PC-9 (cell line): ENCODE measurements at regions not wholly inside any gene's neighbourhood (a gene's known extent, or its start where the extent isn't known, plus 50 kb on each side); places are given as distances from the start of the nearest gene placed in this dataset.

Experiments used
- BruUV-seq: library from RNA; stranded (reverse); fragments of 400-500 nt; replicated peaks from 2 replicates; lab custom pipeline; 2021; lab: Mats Ljungman, UMichigan
- CTCF ChIA-PET: fragments of 300-600 bp; sonication (Branson Sonifier 250); formaldehyde crosslinking; loops from one replicate; lab custom pipeline; 2022; ENCODE audit warnings: antibody characterized with exemption; lab: Charles Lee
- POLR2A ChIA-PET: fragments of 300-600 bp; sonication (Branson Sonifier 250); formaldehyde crosslinking; loops from one replicate; lab custom pipeline; 2022; ENCODE audit warnings: antibody characterized with exemption; ENCODE audit not compliant: unreplicated experiment; lab: Charles Lee
- DNase-seq, 2 experiments: peaks; one replicate each; pipeline versions ENCODE4 v3.0.0 to v3.0.0-alpha.2; 2015 to 2022; ENCODE audit warnings: mixed read lengths in 1 of 2
- H2AFZ ChIP-seq: fragments of 200-600 bp; sonication (generic); 2 replicates; pipeline ENCODE4 v1.8.1; 2017; ENCODE audit warnings: antibody characterized with exemption
- H3F3A ChIP-seq: fragments of 200-600 bp; sonication (generic); 2 replicates; pipeline ENCODE4 v1.8.1; 2017; ENCODE audit warnings: antibody characterized with exemption, mild to moderate bottlenecking, low read depth; ENCODE audit not compliant: insufficient read depth
- H3K27ac ChIP-seq: fragments of 200-600 bp; sonication (generic); 2 replicates; pipeline ENCODE4 v1.6.1; 2016; ENCODE audit warnings: mixed run types
- H3K27me3 ChIP-seq: fragments of 200-600 bp; sonication (generic); 2 replicates; pipeline ENCODE4 v1.6.1; 2016; ENCODE audit warnings: low read depth, mixed run types; ENCODE audit not compliant: insufficient read depth
- H3K36me3 ChIP-seq: fragments of 200-600 bp; sonication (generic); 2 replicates; pipeline ENCODE4 v1.6.1; 2016; ENCODE audit warnings: low read depth, mixed run types
- H3K4me1 ChIP-seq: fragments of 200-600 bp; sonication (generic); replicated peaks from 2 replicates; pipeline ENCODE4 v1.6.1; 2016; ENCODE audit warnings: mixed run types; ENCODE audit not compliant: insufficient read depth
- H3K4me2 ChIP-seq: fragments of 200-600 bp; sonication (generic); 2 replicates; pipeline ENCODE4 v1.6.1; 2017; ENCODE audit warnings: mixed run types
- H3K4me3 ChIP-seq: fragments of 200-600 bp; sonication (generic); 2 replicates; pipeline ENCODE4 v1.6.1; 2016; ENCODE audit warnings: mixed run types
- H3K79me2 ChIP-seq: fragments of 200-600 bp; sonication (generic); 2 replicates; pipeline ENCODE4 v1.6.1; 2017; ENCODE audit warnings: low read depth, mixed run types
- H3K9me2 ChIP-seq: fragments of 200-600 bp; sonication (generic); 2 replicates; pipeline ENCODE4 v1.8.1; 2017; ENCODE audit warnings: mild to moderate bottlenecking; ENCODE audit not compliant: insufficient read depth
- H3K9me3 ChIP-seq: fragments of 200-600 bp; sonication (generic); 2 replicates; pipeline ENCODE4 v1.8.1; 2016; ENCODE audit warnings: low read depth; ENCODE audit not compliant: insufficient read depth
- H4K20me1 ChIP-seq: fragments of 200-600 bp; sonication (generic); 2 replicates; pipeline ENCODE4 v1.8.1; 2017; ENCODE audit not compliant: insufficient read depth
- EZH2 ChIP-seq: fragments of 200-600 bp; sonication (generic); IDR thresholded peaks from 2 replicates; pipeline ENCODE4 v1.8.0; 2017; ENCODE audit warnings: antibody characterized with exemption, low read depth
- intact Hi-C: fragments of 100-400 bp; cut with micrococcal nuclease; formaldehyde crosslinking; loops from one replicate; pipeline ENCODE4 v1.10.0; 2022; ENCODE audit not compliant: unreplicated experiment
- TF ChIP-seq, protein P1 (sequence below): fragments of 200-600 bp; sonication (generic); conservative IDR thresholded peaks from 2 replicates; pipeline ENCODE4 v1.6.1; 2017; ENCODE audit warnings: mixed run types, antibody characterized with exemption, mild to moderate bottlenecking, moderate library complexity

- Histone ChIP-seq H2AFZ (no peak overlapping the region), H3K9me3 (no peaks in the 10 kb centered on the region), H3K36me3 (no peaks in the 10 kb centered on the region), H3K4me3 (no peak overlapping the region), H3K79me2 (no peaks in the 10 kb centered on the region), H3K27ac (no peak overlapping the region), H3K9me2 (no peaks in the 10 kb centered on the region), H3K4me2 (no peak overlapping the region), H3K4me1 (no peaks in the 10 kb centered on the region), H4K20me1 (no peaks in the 10 kb centered on the region), H3F3A (no peaks in the 10 kb centered on the region), H3K27me3 (no peaks in the 10 kb centered on the region)
- DNase-seq, result no peak
- intact Hi-C loops, result no loop called here
- POLR2A ChIA-PET, result no interaction called here
- TF ChIP-seq, protein P1, sequence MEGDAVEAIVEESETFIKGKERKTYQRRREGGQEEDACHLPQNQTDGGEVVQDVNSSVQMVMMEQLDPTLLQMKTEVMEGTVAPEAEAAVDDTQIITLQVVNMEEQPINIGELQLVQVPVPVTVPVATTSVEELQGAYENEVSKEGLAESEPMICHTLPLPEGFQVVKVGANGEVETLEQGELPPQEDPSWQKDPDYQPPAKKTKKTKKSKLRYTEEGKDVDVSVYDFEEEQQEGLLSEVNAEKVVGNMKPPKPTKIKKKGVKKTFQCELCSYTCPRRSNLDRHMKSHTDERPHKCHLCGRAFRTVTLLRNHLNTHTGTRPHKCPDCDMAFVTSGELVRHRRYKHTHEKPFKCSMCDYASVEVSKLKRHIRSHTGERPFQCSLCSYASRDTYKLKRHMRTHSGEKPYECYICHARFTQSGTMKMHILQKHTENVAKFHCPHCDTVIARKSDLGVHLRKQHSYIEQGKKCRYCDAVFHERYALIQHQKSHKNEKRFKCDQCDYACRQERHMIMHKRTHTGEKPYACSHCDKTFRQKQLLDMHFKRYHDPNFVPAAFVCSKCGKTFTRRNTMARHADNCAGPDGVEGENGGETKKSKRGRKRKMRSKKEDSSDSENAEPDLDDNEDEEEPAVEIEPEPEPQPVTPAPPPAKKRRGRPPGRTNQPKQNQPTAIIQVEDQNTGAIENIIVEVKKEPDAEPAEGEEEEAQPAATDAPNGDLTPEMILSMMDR, result no peak
- no peak for TF ChIP-seq EZH2
- no TSS peak for BruUV-seq
- CTCF ChIA-PET, result no interaction called here
Observed at GRCh38 chr13:78152415-78152814, 233.8 kb upstream of the EDNRB start.

- TF ChIP-seq EZH2, result no peak
- no peaks in the 10 kb centered on the region for H3K79me2 ChIP-seq
- H3K4me3 ChIP-seq, result no peak overlapping the region
- BruUV-seq, result no TSS peak
- DNase-seq, result peak in 1 of 2 experiments; percentile 44
- no peak overlapping the region for H3K27ac ChIP-seq
- no peaks in the 10 kb centered on the region for H3K9me3 ChIP-seq
- CTCF ChIA-PET, result interaction anchor here (0.9 kb wide), 1 partner anchor 85 kb away, joined by 4 read pairs; no protein-coding TSS in a partner anchor
- H3F3A ChIP-seq, result no peaks in the 10 kb centered on the region
- POLR2A ChIA-PET, result interaction anchor here (0.5 kb wide), 1 partner anchor 259 kb away, joined by 3 read pairs; no protein-coding TSS in a partner anchor
- no peak overlapping the region for H2AFZ ChIP-seq
- no peaks in the 10 kb centered on the region for H3K4me1 ChIP-seq
- no peak overlapping the region for H3K4me2 ChIP-seq
- H3K9me2 ChIP-seq, result no peaks in the 10 kb centered on the region
- no peaks in the 10 kb centered on the region for H4K20me1 ChIP-seq
- H3K27me3 ChIP-seq, result no peaks in the 10 kb centered on the region
- H3K36me3 ChIP-seq, result no peaks in the 10 kb centered on the region
- intact Hi-C loops, result no loop called here
Observed at GRCh38 chr13:78147905-78148304, 229.3 kb upstream of the EDNRB start.

GRCh38 chr13:78145276-78145675 is 226.6 kb upstream of the EDNRB start:
- ChIA-PET POLR2A (no interaction called here), CTCF (no interaction called here)
- H3K4me2 ChIP-seq, result no peak overlapping the region
- no peak for DNase-seq
- no peak overlapping the region for H3K4me3 ChIP-seq
- TF ChIP-seq, protein P1, result no peak
- TF ChIP-seq EZH2, result no peak
- no peaks in the 10 kb centered on the region for H3F3A ChIP-seq
- no peaks in the 10 kb centered on the region for H3K9me2 ChIP-seq
- no peaks in the 10 kb centered on the region for H3K4me1 ChIP-seq
- BruUV-seq, result no TSS peak
- H2AFZ ChIP-seq, result no peak overlapping the region
- no peaks in the 10 kb centered on the region for H3K9me3 ChIP-seq
- H3K27me3 ChIP-seq, result no peaks in the 10 kb centered on the region
- no peaks in the 10 kb centered on the region for H3K36me3 ChIP-seq
- intact Hi-C loops, result no loop called here
- no peaks in the 10 kb centered on the region for H3K79me2 ChIP-seq
- no peak overlapping the region for H3K27ac ChIP-seq
- H4K20me1 ChIP-seq, result no peaks in the 10 kb centered on the region

DNA sequence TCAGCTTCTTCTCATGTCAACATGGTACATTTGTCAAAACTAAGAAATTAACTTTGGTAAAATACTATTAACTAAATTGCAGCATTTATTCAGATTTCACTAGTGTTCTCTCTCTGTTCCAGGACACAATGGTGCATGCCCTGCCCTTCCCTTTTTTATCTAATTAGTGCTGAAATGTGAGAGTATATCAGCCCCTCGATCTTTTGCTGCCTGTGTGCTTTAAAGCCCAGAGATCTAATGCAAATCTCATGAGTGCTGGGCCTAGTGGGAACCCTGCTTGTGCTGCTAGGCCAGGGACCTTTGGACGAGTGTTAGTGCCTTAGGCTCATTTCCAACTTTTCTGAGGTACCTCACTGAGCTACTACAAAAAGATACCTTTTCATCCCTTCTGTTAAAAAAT is 221.1 kb upstream of the EDNRB start:
- no TSS peak for BruUV-seq
- Histone ChIP-seq H3K4me1 (no peaks in the 10 kb centered on the region), H3K4me2 (no peak overlapping the region), H3K79me2 (no peaks in the 10 kb centered on the region), H3F3A (no peaks in the 10 kb centered on the region), H3K4me3 (no peak overlapping the region), H3K36me3 (no peaks in the 10 kb centered on the region), H3K9me3 (no peaks in the 10 kb centered on the region), H4K20me1 (no peaks in the 10 kb centered on the region), H3K27me3 (no peaks in the 10 kb centered on the region), H2AFZ (no peak overlapping the region), H3K9me2 (no peaks in the 10 kb centered on the region; the same call in 1 of the 2 replicates), H3K27ac (no peak overlapping the region)
- DNase-seq, result no peak
- no peak for TF ChIP-seq EZH2
- TF ChIP-seq, protein P1, result no peak
- intact Hi-C loops, result loop anchor here (5.0 to 10.0 kb wide), 2 partner anchors 103 to 1185 kb away; no protein-coding TSS in a partner anchor
- CTCF ChIA-PET, result no interaction called here
- POLR2A ChIA-PET, result no interaction called here
